ENCODE measurements at regions not wholly inside any gene's neighbourhood (a gene's known extent, or its start where the extent isn't known, plus 50 kb on each side); places are given as distances from the start of the nearest gene placed in this dataset.

GRCh38 chr7:123060446-123060845, 64.9 kb upstream of the TAS2R16 start:
- intact Hi-C loops (cut with micrococcal nuclease) = no loop called here
- ATAC-seq (no peak), DNase-seq (no peak)

- intact Hi-C loops (cut with micrococcal nuclease) = no loop called here
- ATAC-seq = no peak
- no peak for DNase-seq
Measured at GRCh38 chr7:123057911-123058310, 62.4 kb upstream of the TAS2R16 start.

GRCh38 chr7:123054357-123055133, 59.0 kb upstream of the TAS2R16 start:
- DNase-seq (peak; percentile 42), ATAC-seq (peak; percentile 100)
- intact Hi-C loops (cut with micrococcal nuclease) = no loop called here

GRCh38 chr7:123051916-123052315, 56.4 kb upstream of the TAS2R16 start:
- intact Hi-C loops (cut with micrococcal nuclease) = no loop called here
- no peak for ATAC-seq
- DNase-seq = no peak

- DNase-seq (no peak), ATAC-seq (no peak)
- intact Hi-C loops (cut with micrococcal nuclease) = no loop called here
Measured at GRCh38 chr7:123047955-123048354, 52.5 kb upstream of the TAS2R16 start.
